ENCODE measurements at regions not wholly inside any gene's neighbourhood (a gene's known extent, or its start where the extent isn't known, plus 50 kb on each side); places are given as distances from the start of the nearest gene placed in this dataset.

- Histone ChIP-seq H3K4me1 (peaks cover 30% of the 10 kb centered on the region), H3K27me3 (ENCODE audit: insufficient read depth in 3 of 3, low read length in 2 of 3) (no peaks in the 10 kb centered on the region), H3K4me3 (no peak overlapping the region), H3K27ac (no peak overlapping the region), H3K9me3 (no peaks in the 10 kb centered on the region), H3K36me3 (ENCODE audit: insufficient read depth in 1 of 2, low read depth in 1 of 2) (no peaks in the 10 kb centered on the region)
- WGBS, 3 donors: 21 to 28% (median 27%) methylated on average over 2 of the region's 2 CpGs
- TF ChIP-seq CTCF (IDR thresholded peaks at IDR 0.05): no peak
- DNase-seq: no peak
- intact Hi-C loops (cut with DNase I): no loop called here
- ATAC-seq: no peak
Measured at GRCh38 chr2:217396586-217396985, 536.7 kb upstream of the TNP1 start.

DNA sequence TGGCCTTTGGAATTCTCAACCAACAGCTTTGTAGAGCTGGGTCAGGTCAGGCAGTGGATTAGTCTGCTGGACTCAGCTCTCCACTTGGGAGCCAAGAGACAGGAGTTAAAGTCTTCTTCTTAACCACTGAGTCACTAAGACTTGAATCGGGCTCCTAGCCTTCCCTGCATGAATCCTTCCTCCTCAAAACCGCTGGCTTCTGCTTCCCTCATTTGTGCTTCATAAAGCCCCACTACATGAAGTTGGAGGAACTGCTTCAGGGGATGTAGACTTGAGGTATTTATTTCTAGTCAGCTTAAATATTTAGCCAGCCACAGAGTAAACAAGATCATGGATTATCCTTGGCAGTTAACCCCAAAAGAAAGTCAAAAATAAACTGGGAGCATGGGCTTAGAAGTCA is 536.3 kb upstream of the TNP1 start:
- Histone ChIP-seq H3K4me3 (no peak overlapping the region), H3K9me3 (peaks cover 2% of the 10 kb centered on the region), H3K27me3 (ENCODE audit: insufficient read depth in 3 of 3, low read length in 2 of 3) (no peaks in the 10 kb centered on the region), H3K4me1 (peaks cover 30% of the 10 kb centered on the region), H3K27ac (no peak overlapping the region), H3K36me3 (ENCODE audit: insufficient read depth in 1 of 2, low read depth in 1 of 2) (no peaks in the 10 kb centered on the region)
- TF ChIP-seq CTCF (IDR thresholded peaks at IDR 0.05): no peak
- 47 to 74% (median 53%) methylated on average over 2 of the region's 2 CpGs for WGBS, 3 donors
- ATAC-seq (no peak), DNase-seq (no peak)
- intact Hi-C loops (cut with DNase I): no loop called here

GRCh38 chr2:217394510-217395351 is 534.9 kb upstream of the TNP1 start:
- no peak for DNase-seq
- peaks cover 8% of the 10 kb centered on the region for H3K9me3 ChIP-seq
- intact Hi-C loops (cut with DNase I): no loop called here
- no peaks in the 10 kb centered on the region for H3K27me3 ChIP-seq (ENCODE audit: insufficient read depth in 3 of 3, low read length in 2 of 3)
- H3K36me3 ChIP-seq (ENCODE audit: insufficient read depth in 1 of 2, low read depth in 1 of 2): no peaks in the 10 kb centered on the region
- no peak for TF ChIP-seq CTCF (IDR thresholded peaks at IDR 0.05)
- WGBS, 3 donors: 85 to 96% (median 87%) methylated on average over 8 of the region's 8 CpGs
- no peak for ATAC-seq
- H3K4me3 ChIP-seq: no peak overlapping the region
- H3K4me1 ChIP-seq: peaks cover 30% of the 10 kb centered on the region
- H3K27ac ChIP-seq: no peak overlapping the region

DNA sequence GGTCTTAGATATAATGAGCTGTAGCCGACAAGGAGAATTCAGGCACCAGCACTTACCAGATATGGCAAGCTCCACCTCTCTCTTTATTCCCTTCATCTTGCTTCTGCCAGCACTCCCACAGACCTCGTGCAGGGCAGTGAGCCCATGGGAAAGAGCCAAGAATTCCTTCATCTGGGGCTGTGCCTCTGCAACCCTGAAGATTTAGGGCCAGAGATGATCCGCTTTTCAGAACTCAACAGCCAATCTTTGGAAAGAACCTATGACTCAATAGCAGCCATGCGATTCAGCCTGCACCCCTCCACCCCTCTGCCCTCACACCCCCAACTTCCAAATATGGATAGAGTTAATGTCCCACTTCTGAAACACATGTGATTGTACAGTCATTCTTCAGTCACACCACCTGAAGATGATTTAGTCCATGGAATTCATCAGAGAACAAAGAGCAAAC is 533.7 kb upstream of the TNP1 start:
- Histone ChIP-seq H3K36me3 (ENCODE audit: insufficient read depth in 1 of 2, low read depth in 1 of 2) (no peaks in the 10 kb centered on the region), H3K27ac (peak overlapping the region; percentile 61), H3K27me3 (ENCODE audit: insufficient read depth in 3 of 3, low read length in 2 of 3) (no peaks in the 10 kb centered on the region), H3K9me3 (peaks cover 8% of the 10 kb centered on the region), H3K4me1 (peaks cover 32% of the 10 kb centered on the region), H3K4me3 (no peak overlapping the region)
- DNase-seq: peak; percentile 79 to 82
- ATAC-seq: peak; percentile 90 to 95 (median 93)
- WGBS, 3 donors: 17 to 22% (median 20%) methylated on average over 4 of the region's 4 CpGs
- intact Hi-C loops (cut with DNase I): no loop called here
- TF ChIP-seq CTCF (IDR thresholded peaks at IDR 0.05): no peak

Data from psoas muscle (tissue), 7 donors.